Trophoblast cell (in vitro differentiated cells and primary cell): ENCODE measurements at regions not wholly inside any gene's neighbourhood (a gene's known extent, or its start where the extent isn't known, plus 50 kb on each side); places are given as distances from the start of the nearest gene placed in this dataset.

Source experiments
- DNase-seq, 2 donors: peaks; one replicate each; pipeline ENCODE4 v3.0.0-alpha.2; 2016
- H2AFZ ChIP-seq: 2 replicates; pipeline ENCODE4 v1.6.1; 2013; ENCODE audit warnings: low read length, moderate library complexity, mild to moderate bottlenecking; ENCODE audit not compliant: insufficient read depth, poor library complexity
- H2AK5ac ChIP-seq: 2 replicates; pipeline ENCODE4 v1.6.1; 2013; ENCODE audit warnings: mild to moderate bottlenecking, low read length
- H2BK120ac ChIP-seq: 2 replicates; pipeline ENCODE4 v1.6.1; 2013; ENCODE audit warnings: low read length, mild to moderate bottlenecking, moderate library complexity; ENCODE audit not compliant: insufficient read depth, poor library complexity
- H2BK12ac ChIP-seq: 2 replicates; pipeline ENCODE4 v1.6.1; 2013; ENCODE audit warnings: mild to moderate bottlenecking, low read length, moderate library complexity
- H2BK5ac ChIP-seq: 2 replicates; pipeline ENCODE4 v1.6.1; 2013; ENCODE audit warnings: low read length, low read depth, moderate library complexity, mild to moderate bottlenecking; ENCODE audit not compliant: poor library complexity
- H3K14ac ChIP-seq: 2 replicates; pipeline ENCODE4 v1.6.1; 2013; ENCODE audit warnings: mild to moderate bottlenecking, low read length
- H3K18ac ChIP-seq: 2 replicates; pipeline ENCODE4 v1.6.1; 2013; ENCODE audit warnings: mild to moderate bottlenecking, low read length
- H3K23ac ChIP-seq: 2 replicates; pipeline ENCODE4 v1.6.1; 2013; ENCODE audit warnings: low read length
- H3K27ac ChIP-seq: 2 replicates; pipeline ENCODE4 v1.5.1; 2013; ENCODE audit warnings: low read depth, mild to moderate bottlenecking, inconsistent platforms, low read length, moderate library complexity
- H3K27me3 ChIP-seq: 2 replicates; pipeline ENCODE4 v1.6.1; 2013; ENCODE audit warnings: inconsistent platforms, mild to moderate bottlenecking, low read length, moderate library complexity; ENCODE audit not compliant: insufficient read depth
- H3K36me3 ChIP-seq, 2 experiments: 1 replicate in 1 of 2; 2 replicates in 1 of 2; pipeline ENCODE4 v1.6.1; 2013; ENCODE audit warnings: low read length in 2 of 2, mild to moderate bottlenecking in 2 of 2, moderate library complexity in 1 of 2; ENCODE audit not compliant: insufficient read depth in 2 of 2, control insufficient read depth in 1 of 2
- H3K4ac ChIP-seq: 2 replicates; pipeline ENCODE4 v1.6.1; 2013; ENCODE audit warnings: low read depth, mild to moderate bottlenecking, low read length, moderate library complexity
- H3K4me1 ChIP-seq, 2 experiments: 1 replicate in 1 of 2; 2 replicates in 1 of 2; pipeline ENCODE4 v1.6.1; 2013; ENCODE audit warnings: low read length in 2 of 2, mild to moderate bottlenecking in 2 of 2, moderate library complexity in 1 of 2; ENCODE audit not compliant: insufficient read depth in 2 of 2, control insufficient read depth in 1 of 2
- H3K4me2 ChIP-seq: 2 replicates; pipeline ENCODE4 v1.6.1; 2013; ENCODE audit warnings: inconsistent platforms, mild to moderate bottlenecking, low read length, moderate library complexity
- H3K4me3 ChIP-seq: 2 replicates; pipeline ENCODE4 v1.5.1; 2013; ENCODE audit warnings: mild to moderate bottlenecking, low read depth, low read length, inconsistent platforms
- H3K79me1 ChIP-seq: one replicate; pipeline ENCODE4 v1.6.1; 2013; ENCODE audit warnings: low read length
- H3K79me2 ChIP-seq: 2 replicates; pipeline ENCODE4 v1.6.1; 2013; ENCODE audit warnings: low read length, mild to moderate bottlenecking; ENCODE audit not compliant: control insufficient read depth, insufficient read depth, poor library complexity
- H3K9ac ChIP-seq: 2 replicates; pipeline ENCODE4 v1.6.1; 2013; ENCODE audit warnings: mild to moderate bottlenecking, low read length
- H3K9me3 ChIP-seq: 2 replicates; pipeline ENCODE4 v1.6.1; 2013; ENCODE audit warnings: low read depth, mild to moderate bottlenecking, control low read depth, inconsistent platforms, low read length; ENCODE audit not compliant: insufficient read depth
- H4K12ac ChIP-seq: 2 replicates; pipeline ENCODE4 v1.6.1; 2013; ENCODE audit warnings: low read depth, mild to moderate bottlenecking, low read length, moderate library complexity
- H4K8ac ChIP-seq: 2 replicates; pipeline ENCODE4 v1.6.1; 2013; ENCODE audit warnings: low read depth, mild to moderate bottlenecking, low read length, moderate library complexity
- H4K91ac ChIP-seq: one replicate; pipeline ENCODE4 v1.6.1; 2013; ENCODE audit warnings: low read depth, mild to moderate bottlenecking, low read length, moderate library complexity
- WGBS: extraction: QIAGEN DNeasy Blood & Tissue Kit; methylation state at CpG from one replicate; pipeline ENCODE4 v1.1.7; 2013; ENCODE audit warnings: missing lambda C conversion rate; ENCODE audit not compliant: insufficient read length, insufficient coverage; ENCODE audit errors: extremely low coverage; 5-methylcytosine and 5-hydroxymethylcytosine counted together

DNA sequence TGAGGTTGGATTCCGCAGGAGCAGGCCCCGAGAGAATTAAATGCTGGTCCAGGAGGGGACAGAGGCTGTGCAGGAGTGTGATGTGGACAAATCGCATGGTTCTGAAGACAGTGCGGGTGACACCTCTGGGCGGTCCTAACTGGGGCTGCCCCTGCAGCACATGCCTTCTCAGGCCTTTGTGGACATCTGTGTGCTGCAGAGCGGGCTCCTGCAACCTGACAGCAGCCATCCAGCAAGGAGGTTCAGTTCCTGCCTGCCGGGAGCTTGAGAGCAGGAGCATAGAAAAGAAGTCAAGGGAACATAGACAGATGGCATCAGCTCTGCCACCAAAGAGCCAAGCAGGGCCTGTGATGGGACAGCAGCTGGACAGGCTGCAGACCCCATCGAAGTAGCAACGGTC is 135.9 kb upstream of the PPP2R2D start:
- WGBS = no CpG with 5 or more reads among the region's 9 CpGs
- Histone ChIP-seq H4K8ac (no peak overlapping the region), H2BK12ac (no peak overlapping the region), H3K14ac (no peak overlapping the region), H3K27me3 (no peaks in the 10 kb centered on the region), H3K79me2 (no peaks in the 10 kb centered on the region), H3K27ac (no peak overlapping the region), H3K9ac (no peak overlapping the region), H3K4me1 (no peaks in the 10 kb centered on the region), H3K4me2 (no peak overlapping the region), H2BK5ac (no peak overlapping the region), H3K9me3 (peaks cover 2% of the 10 kb centered on the region), H4K91ac (no peak overlapping the region), H3K18ac (no peak overlapping the region), H3K36me3 (no peaks in the 10 kb centered on the region), H3K23ac (no peak overlapping the region), H3K4ac (no peak overlapping the region), H4K12ac (no peak overlapping the region), H3K79me1 (no peaks in the 10 kb centered on the region), H2AFZ (no peak overlapping the region), H2BK120ac (no peak overlapping the region), H2AK5ac (no peak overlapping the region), H3K4me3 (no peak overlapping the region)
- DNase-seq = no peak

DNA sequence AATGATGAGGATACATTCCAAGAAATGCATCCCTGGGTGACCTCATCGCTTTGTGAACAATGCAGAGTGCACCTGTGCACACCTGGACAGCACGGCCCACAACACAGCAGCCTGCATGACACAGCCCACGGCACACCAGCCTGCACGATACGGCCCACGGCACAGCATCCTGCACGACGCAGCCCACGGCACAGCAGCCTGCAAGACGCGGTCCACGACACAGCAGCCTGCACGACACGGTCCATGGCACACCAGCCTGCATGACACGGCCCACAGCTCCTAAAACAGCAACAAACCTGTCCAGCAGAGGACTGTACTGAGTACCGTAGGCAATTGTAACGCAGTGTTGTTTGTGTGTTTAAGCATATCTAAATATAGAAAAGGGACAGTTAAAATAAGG is 134.7 kb upstream of the PPP2R2D start:
- no CpG with 5 or more reads among the region's 17 CpGs for WGBS
- Histone ChIP-seq H2AK5ac (no peak overlapping the region), H3K27ac (no peak overlapping the region)

DNA sequence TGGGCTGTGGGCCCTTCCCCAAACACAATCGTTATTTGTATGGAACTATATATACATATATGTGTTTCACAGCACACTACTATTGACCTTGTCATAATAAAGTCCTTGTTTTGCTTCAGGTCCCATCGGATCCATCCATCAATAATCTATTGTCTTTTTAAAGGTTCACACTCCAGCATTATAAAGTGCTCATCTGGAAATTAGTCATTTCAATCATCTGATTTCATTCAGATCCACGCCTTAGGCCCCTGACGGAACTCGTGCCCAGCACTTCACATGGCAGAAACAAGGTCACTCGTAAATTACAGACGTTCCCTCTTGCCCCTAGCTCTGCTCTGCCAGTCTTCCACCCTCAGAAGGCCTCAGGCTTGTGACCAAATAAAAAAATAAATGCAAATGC is 133.1 kb upstream of the PPP2R2D start:
- H3K4me2 ChIP-seq = no peak overlapping the region
- H3K79me1 ChIP-seq = no peaks in the 10 kb centered on the region
- no peak overlapping the region for H3K4ac ChIP-seq
- no peaks in the 10 kb centered on the region for H3K4me1 ChIP-seq
- H2BK5ac ChIP-seq = no peak overlapping the region
- H3K14ac ChIP-seq = no peak overlapping the region
- WGBS = no CpG with 5 or more reads among the region's 7 CpGs
- no peak overlapping the region for H3K9ac ChIP-seq
- no peaks in the 10 kb centered on the region for H3K36me3 ChIP-seq
- H3K27me3 ChIP-seq = no peaks in the 10 kb centered on the region
- H4K12ac ChIP-seq = no peak overlapping the region
- no peak overlapping the region for H2BK120ac ChIP-seq
- H3K79me2 ChIP-seq = no peaks in the 10 kb centered on the region
- no peak for DNase-seq
- H4K8ac ChIP-seq = no peak overlapping the region
- H2AFZ ChIP-seq = no peak overlapping the region
- H3K18ac ChIP-seq = no peak overlapping the region
- H4K91ac ChIP-seq = no peak overlapping the region
- no peak overlapping the region for H3K23ac ChIP-seq
- no peak overlapping the region for H2AK5ac ChIP-seq
- no peak overlapping the region for H3K4me3 ChIP-seq
- H3K9me3 ChIP-seq = no peaks in the 10 kb centered on the region
- H2BK12ac ChIP-seq = no peak overlapping the region
- H3K27ac ChIP-seq = no peak overlapping the region

More for the DNA sequence above, 134.7 kb upstream of the PPP2R2D start:
- H2BK5ac ChIP-seq = no peak overlapping the region
- no peak overlapping the region for H2AFZ ChIP-seq
- H2BK12ac ChIP-seq = no peak overlapping the region
- no peaks in the 10 kb centered on the region for H3K36me3 ChIP-seq
- no peak overlapping the region for H3K18ac ChIP-seq
- no peak overlapping the region for H4K12ac ChIP-seq
- H3K23ac ChIP-seq = no peak overlapping the region
- no peak overlapping the region for H3K4me2 ChIP-seq
- H2BK120ac ChIP-seq = no peak overlapping the region
- H3K4me1 ChIP-seq = no peaks in the 10 kb centered on the region
- no peak overlapping the region for H3K14ac ChIP-seq
- H4K91ac ChIP-seq = no peak overlapping the region
- H3K4me3 ChIP-seq = no peak overlapping the region
- no peak overlapping the region for H3K4ac ChIP-seq
- H3K79me2 ChIP-seq = no peaks in the 10 kb centered on the region
- no peaks in the 10 kb centered on the region for H3K27me3 ChIP-seq
- H3K79me1 ChIP-seq = no peaks in the 10 kb centered on the region
- no peak for DNase-seq
- no peak overlapping the region for H4K8ac ChIP-seq
- no peaks in the 10 kb centered on the region for H3K9me3 ChIP-seq
- no peak overlapping the region for H3K9ac ChIP-seq

DNA sequence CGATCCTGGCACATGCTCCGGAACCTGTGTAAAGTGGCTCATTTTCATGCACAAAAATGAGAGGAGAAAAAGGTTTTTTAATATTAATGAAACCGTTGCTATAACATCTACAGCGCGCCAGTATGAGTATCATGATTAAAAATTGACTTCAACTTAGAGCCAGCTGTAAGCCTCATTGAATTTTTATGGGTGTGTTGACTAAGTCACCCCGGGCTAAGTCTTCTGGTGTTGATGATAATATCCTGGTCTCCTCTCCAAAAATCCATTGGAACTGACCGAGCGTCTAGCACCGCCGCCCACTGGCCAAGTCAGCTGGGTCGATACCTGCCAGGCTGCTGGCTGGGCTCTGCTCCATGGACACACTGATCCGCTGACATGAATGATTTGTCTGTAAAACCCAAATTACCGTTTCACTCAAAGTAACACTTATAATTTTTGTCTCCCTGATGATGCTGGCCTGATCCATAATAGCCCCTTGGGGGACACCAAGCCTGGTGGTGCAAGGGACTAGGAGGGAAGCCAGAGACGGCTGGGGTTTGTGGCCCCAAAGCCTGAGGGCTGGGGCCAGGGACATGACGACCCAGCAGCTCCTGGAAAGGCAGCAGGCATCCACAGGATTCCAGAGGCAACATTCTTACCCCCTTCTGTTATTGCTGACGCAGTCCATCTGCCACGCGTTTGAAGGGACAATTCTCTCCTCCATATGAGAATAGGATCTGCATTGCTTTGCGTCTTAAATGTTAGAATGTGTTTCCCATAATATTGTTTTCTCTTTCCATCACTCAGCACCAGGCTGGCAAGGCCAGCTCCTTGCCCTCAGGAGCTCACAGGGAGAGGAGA is 131.0 kb upstream of the PPP2R2D start:
- H2BK5ac ChIP-seq = no peak overlapping the region
- no peak overlapping the region for H2BK12ac ChIP-seq
- WGBS = no CpG with 5 or more reads among the region's 19 CpGs
- H2AK5ac ChIP-seq = no peak overlapping the region
- no peaks in the 10 kb centered on the region for H3K79me1 ChIP-seq
- H3K4me2 ChIP-seq = no peak overlapping the region
- no peak overlapping the region for H2AFZ ChIP-seq
- no peaks in the 10 kb centered on the region for H3K27me3 ChIP-seq
- no peak overlapping the region for H3K18ac ChIP-seq
- no peaks in the 10 kb centered on the region for H3K4me1 ChIP-seq
- no peak overlapping the region for H4K12ac ChIP-seq
- H3K79me2 ChIP-seq = no peaks in the 10 kb centered on the region
- no peak overlapping the region for H4K8ac ChIP-seq
- no peaks in the 10 kb centered on the region for H3K36me3 ChIP-seq
- no peak overlapping the region for H4K91ac ChIP-seq
- no peak overlapping the region for H2BK120ac ChIP-seq
- no peak overlapping the region for H3K4me3 ChIP-seq
- no peak overlapping the region for H3K27ac ChIP-seq
- no peak overlapping the region for H3K4ac ChIP-seq
- H3K23ac ChIP-seq = no peak overlapping the region
- no peak overlapping the region for H3K9ac ChIP-seq
- H3K14ac ChIP-seq = no peak overlapping the region
- peaks cover under 1% of the 10 kb centered on the region for H3K9me3 ChIP-seq
- no peak for DNase-seq
